Naive thymus-derived CD8-positive, alpha-beta T cell (primary cell): ENCODE measurements at regions not wholly inside any gene's neighbourhood (a gene's known extent, or its start where the extent isn't known, plus 50 kb on each side); places are given as distances from the start of the nearest gene placed in this dataset.
"Not testable (repeated sequence)": the region's sequence is repeated elsewhere in the genome, so short reads cannot be mapped to it uniquely, and the experiment has no call there.

Experiments used
- ATAC-seq, 2 donors: fragments of 150-1000 bp; cut with Tn5 transposase in 1 of 2; sonication (Bioruptor Pico), chemical (Tn5 transposase) in 1 of 2; 1 replicate in 1 of 2; 2 replicates in 1 of 2; pipeline ENCODE4 v1.10.0; 2021; ENCODE audit warnings: mild to moderate bottlenecking in 2 of 2, moderate library complexity in 2 of 2
- POLR2A ChIA-PET: fragments of 350-600 bp; sonication (Branson Sonifier 250); formaldehyde crosslinking; loops from one replicate; lab custom pipeline; 2021; ENCODE audit warnings: antibody characterized with exemption; lab: Charles Lee
- DNase-seq, 10 donors: peaks; one replicate each; pipeline versions ENCODE4 v3.0.0 to v3.0.0-alpha.2; 2020 to 2022
- H3K27ac Mint-ChIP-seq, 10 donors: one replicate each; pipeline ENCODE4 v1.8.0; 2020 to 2022; ENCODE audit warnings: mild to moderate bottlenecking in 10 of 10, mixed read lengths in 10 of 10, moderate library complexity in 4 of 10, inconsistent platforms in 1 of 10
- H3K27me3 Mint-ChIP-seq, 5 donors: one replicate each; pipeline ENCODE4 v1.8.0; 2021 to 2022; ENCODE audit warnings: mixed read lengths in 5 of 5
- H3K36me3 Mint-ChIP-seq, 3 donors: one replicate each; pipeline ENCODE4 v1.8.0; 2020 to 2022; ENCODE audit warnings: mixed read lengths in 3 of 3, mild to moderate bottlenecking in 2 of 3, inconsistent platforms in 1 of 3
- H3K4me1 Mint-ChIP-seq, 4 donors: one replicate each; pipeline ENCODE4 v1.8.0; 2021 to 2022; ENCODE audit warnings: mixed read lengths in 4 of 4
- H3K4me3 Mint-ChIP-seq, 10 donors: one replicate each; pipeline ENCODE4 v1.8.0; 2020 to 2022; ENCODE audit warnings: mild to moderate bottlenecking in 10 of 10, mixed read lengths in 10 of 10, moderate library complexity in 6 of 10, inconsistent platforms in 1 of 10
- H3K9me3 Mint-ChIP-seq, 9 donors: one replicate each; pipeline ENCODE4 v1.8.0; 2020 to 2022; ENCODE audit warnings: mixed read lengths in 9 of 9, mild to moderate bottlenecking in 3 of 9, inconsistent platforms in 1 of 9, moderate library complexity in 1 of 9

GRCh38 chr17:63196772-63197335 lies 230.8 kb downstream of the TANC2 start:
- POLR2A ChIA-PET, result no interaction called here
- DNase-seq (no peak), ATAC-seq (no peak)
- peak overlapping the region in 3 of 10 donors; percentile 10 to 80 (median 23) for H3K27ac Mint-ChIP-seq
- peaks cover 0 to 25% (median under 1%) of the 10 kb centered on the region in 4 donors for H3K4me1 Mint-ChIP-seq
- H3K27me3 Mint-ChIP-seq, result no peaks in the 10 kb centered on the region
- peak overlapping the region in 9 of 10 donors; percentile 10 to 82 (median 35) for H3K4me3 Mint-ChIP-seq
- H3K9me3 Mint-ChIP-seq, result peaks cover 0 to 4% (median 0%) of the 10 kb centered on the region in 9 donors
- peaks cover 17 to 36% (median 19%) of the 10 kb centered on the region in 3 donors for H3K36me3 Mint-ChIP-seq

GRCh38 chr17:63203652-63204051 lies 237.6 kb downstream of the TANC2 start:
- peaks cover 36 to 50% (median 41%) of the 10 kb centered on the region in 3 donors for H3K36me3 Mint-ChIP-seq
- ATAC-seq (no peak), DNase-seq (no peak)
- no peaks in the 10 kb centered on the region for H3K4me1 Mint-ChIP-seq
- POLR2A ChIA-PET, result no interaction called here
- H3K9me3 Mint-ChIP-seq, result peaks cover 9 to 50% (median 20%) of the 10 kb centered on the region in 9 donors
- no peaks in the 10 kb centered on the region for H3K27me3 Mint-ChIP-seq
- H3K4me3 Mint-ChIP-seq, result no peak overlapping the region
- no peak overlapping the region for H3K27ac Mint-ChIP-seq

- H3K27me3 Mint-ChIP-seq, result no peaks in the 10 kb centered on the region
- ATAC-seq, result no peak
- DNase-seq, result no peak
- POLR2A ChIA-PET, result no interaction called here
- H3K27ac Mint-ChIP-seq, result peak overlapping the region in 1 of 10 donors; percentile 51
- no peaks in the 10 kb centered on the region for H3K4me1 Mint-ChIP-seq
- H3K9me3 Mint-ChIP-seq, result peaks cover 0 to 7% (median 2%) of the 10 kb centered on the region in 9 donors
- H3K4me3 Mint-ChIP-seq, result no peak overlapping the region
- peaks cover 2 to 9% (median 7%) of the 10 kb centered on the region in 3 donors for H3K36me3 Mint-ChIP-seq
Measured at GRCh38 chr17:63221939-63222338, 224.2 kb downstream of the CYB561 start.

GRCh38 chr17:63222655-63223054 lies 223.5 kb downstream of the CYB561 start:
- Mint-ChIP-seq H3K4me1 (no peaks in the 10 kb centered on the region), H3K36me3 (peaks cover 4 to 9% (median 8%) of the 10 kb centered on the region in 3 donors), H3K4me3 (no peak overlapping the region), H3K27me3 (no peaks in the 10 kb centered on the region), H3K9me3 (peaks cover 0 to 9% (median 2%) of the 10 kb centered on the region in 9 donors), H3K27ac (no peak overlapping the region)
- ATAC-seq (no peak), DNase-seq (no peak)
- POLR2A ChIA-PET, result no interaction called here

GRCh38 chr17:63223212-63223911 lies 222.7 kb downstream of the CYB561 start:
- no peaks in the 10 kb centered on the region for H3K4me1 Mint-ChIP-seq
- H3K27ac Mint-ChIP-seq, result no peak overlapping the region
- no peak for ATAC-seq
- POLR2A ChIA-PET, result interaction anchor here (0.6 to 0.7 kb wide), 2 partner anchors 223 to 640 kb away, joined by 5 to 7 read pairs; no protein-coding TSS in a partner anchor
- H3K4me3 Mint-ChIP-seq, result no peak overlapping the region
- H3K27me3 Mint-ChIP-seq, result no peaks in the 10 kb centered on the region
- DNase-seq, result no peak
- H3K9me3 Mint-ChIP-seq, result peaks cover 0 to 14% (median 2%) of the 10 kb centered on the region in 9 donors
- H3K36me3 Mint-ChIP-seq, result peaks cover 6 to 11% (median 9%) of the 10 kb centered on the region in 3 donors

- peaks cover 0 to 15% (median 4%) of the 10 kb centered on the region in 9 donors for H3K9me3 Mint-ChIP-seq
- H3K36me3 Mint-ChIP-seq, result peaks cover 7 to 16% (median 9%) of the 10 kb centered on the region in 3 donors
- DNase-seq, result no peak
- peak overlapping the region in 1 of 10 donors; percentile 45 for H3K27ac Mint-ChIP-seq
- no peaks in the 10 kb centered on the region for H3K27me3 Mint-ChIP-seq
- no peak for ATAC-seq
- POLR2A ChIA-PET, result no interaction called here
- H3K4me1 Mint-ChIP-seq, result peaks cover 0 to 3% (median 0%) of the 10 kb centered on the region in 4 donors
- no peak overlapping the region for H3K4me3 Mint-ChIP-seq
Measured at GRCh38 chr17:63224644-63225043, 221.5 kb downstream of the CYB561 start.

- Mint-ChIP-seq H3K9me3 (peaks cover 0 to 34% (median 21%) of the 10 kb centered on the region in 9 donors), H3K36me3 (peaks cover 23 to 32% (median 26%) of the 10 kb centered on the region in 3 donors)
- POLR2A ChIA-PET, H3K27me3 Mint-ChIP-seq, DNase-seq, ATAC-seq, H3K4me1 Mint-ChIP-seq, H3K27ac Mint-ChIP-seq, H3K4me3 Mint-ChIP-seq: not testable (repeated sequence)
Measured at GRCh38 chr17:63226720-63227119, 219.4 kb downstream of the CYB561 start.

GRCh38 chr17:63231015-63231620 lies 215.0 kb downstream of the CYB561 start:
- H3K36me3 Mint-ChIP-seq, result peaks cover 30 to 43% (median 33%) of the 10 kb centered on the region in 3 donors
- H3K4me3 Mint-ChIP-seq, H3K4me1 Mint-ChIP-seq, ATAC-seq, POLR2A ChIA-PET, H3K27me3 Mint-ChIP-seq, DNase-seq, H3K27ac Mint-ChIP-seq: not testable (repeated sequence)
- peaks cover 0 to 40% (median 24%) of the 10 kb centered on the region in 9 donors for H3K9me3 Mint-ChIP-seq

- H3K4me3 Mint-ChIP-seq, result no peak overlapping the region
- ATAC-seq (no peak), DNase-seq (no peak)
- POLR2A ChIA-PET, result no interaction called here
- H3K36me3 Mint-ChIP-seq, result peaks cover 22 to 46% (median 37%) of the 10 kb centered on the region in 3 donors
- H3K9me3 Mint-ChIP-seq, result peaks cover 0 to 32% (median 24%) of the 10 kb centered on the region in 9 donors
- H3K27me3 Mint-ChIP-seq, result peaks cover 0 to 4% (median 0%) of the 10 kb centered on the region in 5 donors
- no peak overlapping the region for H3K27ac Mint-ChIP-seq
- peaks cover 0 to 5% (median 0%) of the 10 kb centered on the region in 4 donors for H3K4me1 Mint-ChIP-seq
Measured at GRCh38 chr17:63232565-63233310, 213.4 kb downstream of the CYB561 start.

GRCh38 chr17:63240106-63240505 lies 206.0 kb downstream of the CYB561 start:
- Mint-ChIP-seq H3K36me3 (peaks cover 30 to 63% (median 39%) of the 10 kb centered on the region in 3 donors), H3K9me3 (peaks cover 0 to 23% (median 3%) of the 10 kb centered on the region in 9 donors), H3K4me3 (no peak overlapping the region), H3K27ac (no peak overlapping the region), H3K27me3 (no peaks in the 10 kb centered on the region), H3K4me1 (no peaks in the 10 kb centered on the region)
- DNase-seq (no peak), ATAC-seq (no peak)
- POLR2A ChIA-PET, result no interaction called here

- no peak overlapping the region for H3K4me3 Mint-ChIP-seq
Measured at GRCh38 chr17:63246344-63246743, 199.8 kb downstream of the CYB561 start.

GRCh38 chr17:63247706-63248105 lies 198.4 kb downstream of the CYB561 start:
- peaks cover 0 to 19% (median 3%) of the 10 kb centered on the region in 9 donors for H3K9me3 Mint-ChIP-seq

More at GRCh38 chr17:63246344-63246743, 199.8 kb downstream of the CYB561 start:
- POLR2A ChIA-PET, result no interaction called here
- H3K27me3 Mint-ChIP-seq, result no peaks in the 10 kb centered on the region
- no peak overlapping the region for H3K27ac Mint-ChIP-seq
- H3K9me3 Mint-ChIP-seq, result peaks cover 0 to 23% (median 3%) of the 10 kb centered on the region in 9 donors
- peaks cover 7 to 25% (median 20%) of the 10 kb centered on the region in 3 donors for H3K36me3 Mint-ChIP-seq
- DNase-seq (no peak), ATAC-seq (no peak)
- peaks cover 0 to 2% (median 0%) of the 10 kb centered on the region in 4 donors for H3K4me1 Mint-ChIP-seq

More at GRCh38 chr17:63247706-63248105, 198.4 kb downstream of the CYB561 start:
- no peak overlapping the region for H3K4me3 Mint-ChIP-seq
- no peak for ATAC-seq
- H3K27me3 Mint-ChIP-seq, result no peaks in the 10 kb centered on the region
- H3K4me1 Mint-ChIP-seq, result peaks cover 0 to 2% (median 0%) of the 10 kb centered on the region in 4 donors
- POLR2A ChIA-PET, result interaction anchor here (0.5 kb wide), 1 partner anchor 76 kb away, joined by 3 read pairs; no protein-coding TSS in a partner anchor
- DNase-seq, result no peak
- no peak overlapping the region for H3K27ac Mint-ChIP-seq
- peaks cover 7 to 17% (median 16%) of the 10 kb centered on the region in 3 donors for H3K36me3 Mint-ChIP-seq
